ENCODE measurements at regions not wholly inside any gene's neighbourhood (a gene's known extent, or its start where the extent isn't known, plus 50 kb on each side); places are given as distances from the start of the nearest gene placed in this dataset.

GRCh38 chr5:159385536-159385935, 55.2 kb upstream of the IL12B start:
- DNase-seq (ENCODE audit: low read depth): no peak

- DNase-seq (ENCODE audit: low read depth): no peak
Measured at GRCh38 chr5:159386028-159386711, 55.9 kb upstream of the IL12B start.

- no peak for DNase-seq (ENCODE audit: low read depth)
Measured at GRCh38 chr5:159392871-159393270, 62.6 kb upstream of the IL12B start.

- no peak for DNase-seq (ENCODE audit: low read depth)
Measured at GRCh38 chr5:159393854-159394274, 63.6 kb upstream of the IL12B start.

- no peak for DNase-seq (ENCODE audit: low read depth)
Measured at GRCh38 chr5:159395202-159395601, 64.9 kb upstream of the IL12B start.

GRCh38 chr5:159398936-159399335, 68.6 kb upstream of the IL12B start:
- DNase-seq (ENCODE audit: low read depth): no peak

- DNase-seq (ENCODE audit: low read depth): no peak
Measured at GRCh38 chr5:159400476-159400875, 70.2 kb upstream of the IL12B start.

GRCh38 chr5:159402311-159402710, 72.0 kb upstream of the IL12B start:
- no peak for DNase-seq (ENCODE audit: low read depth)

GRCh38 chr5:159402856-159403255, 72.6 kb upstream of the IL12B start:
- no peak for DNase-seq (ENCODE audit: low read depth)

- DNase-seq (ENCODE audit: low read depth): no peak
Measured at GRCh38 chr5:159403906-159404681, 73.8 kb upstream of the IL12B start.

- no peak for DNase-seq (ENCODE audit: low read depth)
Measured at GRCh38 chr5:159405611-159406031, 75.3 kb upstream of the IL12B start.

- no peak for DNase-seq (ENCODE audit: low read depth)
Measured at GRCh38 chr5:159406571-159406970, 76.3 kb upstream of the IL12B start.

- DNase-seq (ENCODE audit: low read depth): no peak
Measured at GRCh38 chr5:159409801-159410200, 79.5 kb upstream of the IL12B start.

- no peak for DNase-seq (ENCODE audit: low read depth)
Measured at GRCh38 chr5:159410480-159410879, 80.2 kb upstream of the IL12B start.

GRCh38 chr5:159411115-159411514, 80.8 kb upstream of the IL12B start:
- DNase-seq (ENCODE audit: low read depth): no peak

GRCh38 chr5:159412284-159413046, 82.2 kb upstream of the IL12B start:
- no peak for DNase-seq (ENCODE audit: low read depth)

- DNase-seq (ENCODE audit: low read depth): no peak
Measured at GRCh38 chr5:159414021-159414420, 83.7 kb upstream of the IL12B start.

- no peak for DNase-seq (ENCODE audit: low read depth)
Measured at GRCh38 chr5:159415301-159415937, 85.1 kb upstream of the IL12B start.

GRCh38 chr5:159416438-159416837, 86.2 kb upstream of the IL12B start:
- DNase-seq (ENCODE audit: low read depth): no peak

GRCh38 chr5:159417170-159417569, 86.9 kb upstream of the IL12B start:
- no peak for DNase-seq (ENCODE audit: low read depth)

GRCh38 chr5:159419576-159419975, 89.3 kb upstream of the IL12B start:
- peak; percentile 19 for DNase-seq (ENCODE audit: low read depth)

GRCh38 chr5:159420940-159421339, 90.7 kb upstream of the IL12B start:
- no peak for DNase-seq (ENCODE audit: low read depth)
